ENCODE measurements at regions not wholly inside any gene's neighbourhood (a gene's known extent, or its start where the extent isn't known, plus 50 kb on each side); places are given as distances from the start of the nearest gene placed in this dataset.

DNA sequence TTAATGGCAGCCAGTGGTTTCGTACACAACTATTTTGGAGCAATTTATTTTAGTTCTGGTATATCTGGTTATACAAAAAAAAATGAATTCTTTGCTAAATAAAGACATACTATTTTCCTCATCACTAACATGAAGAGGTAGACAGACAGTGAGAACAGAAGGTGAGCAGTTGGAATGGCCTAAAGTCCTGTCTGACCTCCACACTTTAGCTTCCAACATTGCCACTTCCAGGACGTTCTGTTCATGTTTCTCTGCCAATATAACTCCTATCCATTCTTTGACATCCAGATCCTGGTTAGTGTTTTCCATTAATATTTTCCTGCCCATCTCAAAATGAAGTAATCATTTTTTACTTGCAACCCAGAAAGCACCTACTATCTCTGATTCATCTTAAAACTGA is 112.9 kb upstream of the FRY start:
- H3K23ac ChIP-seq (ENCODE audit: low read depth, low read length): no peak overlapping the region
- H3K9me3 ChIP-seq (ENCODE audit: control insufficient read depth, insufficient read depth, low read length): no peaks in the 10 kb centered on the region
- H3K9ac ChIP-seq (ENCODE audit: low read depth, low read length): no peak overlapping the region
- H3K18ac ChIP-seq (ENCODE audit: low read depth, low read length): peak overlapping the region; percentile 80; the same call in 1 of the 2 replicates
- H2BK120ac ChIP-seq (ENCODE audit: low read depth, low read length): no peak overlapping the region
- H3K4me1 ChIP-seq (ENCODE audit: control insufficient read depth, insufficient read depth, low read length): peaks cover 2% of the 10 kb centered on the region; the same call in 1 of the 2 replicates
- no peak overlapping the region for H2AFZ ChIP-seq (replicated peaks; ENCODE audit: low read length, poor library complexity)
- H2BK15ac ChIP-seq (ENCODE audit: low read depth, low read length): 0 out of 3 replicates have a peak overlapping the region, but pooled peaks have one; percentile 27
- CTCF ChIA-PET: interaction anchor here (1.5 to 3.1 kb wide), 2 partner anchors 9 to 10 kb away, joined by 5 to 27 read pairs; no protein-coding TSS in a partner anchor
- H4K5ac ChIP-seq (ENCODE audit: low read depth, low read length): no peak overlapping the region
- no peak for ATAC-seq (ENCODE audit: low read depth)
- H3K56ac ChIP-seq (ENCODE audit: extremely low read depth, insufficient read depth, low read length): no peak overlapping the region
- no TSS peak for BruUV-seq (replicated peaks)
- H2AK5ac ChIP-seq (ENCODE audit: low read depth, low read length): no peak overlapping the region
- in situ Hi-C loops (cut with MboI; ENCODE audit: low sequenced_read_pairs) (loop anchor here (10.0 kb wide), 1 partner anchor 656 kb away; no protein-coding TSS in a partner anchor), dilution Hi-C loops (cut with HindIII; ENCODE audit: low sequenced_read_pairs, unreplicated experiment) (no loop called here), intact Hi-C loops (cut with micrococcal nuclease) (loop anchor here (10.0 kb wide), 1 partner anchor 216 kb away; no protein-coding TSS in a partner anchor)
- no peak for TF ChIP-seq MAFK (IDR thresholded peaks at IDR 0.05; ENCODE audit: low read depth, low read length)
- TF ChIP-seq, protein P1, sequence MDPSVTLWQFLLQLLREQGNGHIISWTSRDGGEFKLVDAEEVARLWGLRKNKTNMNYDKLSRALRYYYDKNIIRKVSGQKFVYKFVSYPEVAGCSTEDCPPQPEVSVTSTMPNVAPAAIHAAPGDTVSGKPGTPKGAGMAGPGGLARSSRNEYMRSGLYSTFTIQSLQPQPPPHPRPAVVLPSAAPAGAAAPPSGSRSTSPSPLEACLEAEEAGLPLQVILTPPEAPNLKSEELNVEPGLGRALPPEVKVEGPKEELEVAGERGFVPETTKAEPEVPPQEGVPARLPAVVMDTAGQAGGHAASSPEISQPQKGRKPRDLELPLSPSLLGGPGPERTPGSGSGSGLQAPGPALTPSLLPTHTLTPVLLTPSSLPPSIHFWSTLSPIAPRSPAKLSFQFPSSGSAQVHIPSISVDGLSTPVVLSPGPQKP (IDR thresholded peaks at IDR 0.05; ENCODE audit: borderline replicate concordance, low read depth, low read length): no peak
- no peak for TF ChIP-seq CHD1 (IDR thresholded peaks at IDR 0.05; ENCODE audit: low read depth, low read length)
- no peak for DNase-seq
- no peaks in the 10 kb centered on the region for H3K36me3 ChIP-seq (ENCODE audit: control insufficient read depth, insufficient read depth, low read length)
- H3K4me2 ChIP-seq (ENCODE audit: low read depth, low read length): no peak overlapping the region
- H3K27me3 ChIP-seq (ENCODE audit: control insufficient read depth, insufficient read depth, low read length): no peaks in the 10 kb centered on the region
- POLR2A ChIA-PET (ENCODE audit: unreplicated experiment): interaction anchor here (0.6 kb wide), 1 partner anchor 109 kb away, joined by 3 read pairs; no protein-coding TSS in a partner anchor
- H3K4ac ChIP-seq (ENCODE audit: low read depth, low read length): no peak overlapping the region; the same call in 1 of the 2 replicates
- 86% methylated on average over 1 of the region's 2 CpGs; no CpG with 5 or more reads in 1 of the 2 experiments for WGBS, 2 experiments (ENCODE audit: extremely low coverage in 2 of 2, insufficient read length in 1 of 2)
- 0 out of 2 replicates have a peak overlapping the region, but pooled peaks have one; percentile 8 for H2BK20ac ChIP-seq (ENCODE audit: low read depth, low read length)
- peak overlapping the region; percentile 11; the same call in 1 of the 2 replicates for H4K91ac ChIP-seq (ENCODE audit: insufficient read depth, low read depth, low read length)
- H3K79me1 ChIP-seq (ENCODE audit: low read depth in 1 of 2, low read length in 2 of 2): no peaks in the 10 kb centered on the region
- peaks cover 3% of the 10 kb centered on the region; the same call in 1 of the 2 replicates for H3K9me1 ChIP-seq (ENCODE audit: insufficient read depth, low read length)
- no peak overlapping the region for H3K27ac ChIP-seq (ENCODE audit: insufficient read depth, low read length)
- no peaks in the 10 kb centered on the region for H4K20me1 ChIP-seq (ENCODE audit: insufficient read depth, low read length)
- no peak overlapping the region for H2BK5ac ChIP-seq (ENCODE audit: low read depth, low read length, poor library complexity, severe bottlenecking)
- H3K4me3 ChIP-seq (ENCODE audit: insufficient read depth, low read depth, low read length): no peak overlapping the region
- H2AK9ac ChIP-seq (replicated peaks; ENCODE audit: low read depth, low read length, poor library complexity): no peak overlapping the region
- H3K14ac ChIP-seq (replicated peaks; ENCODE audit: low read depth, low read length): no peak overlapping the region
- no peak overlapping the region for H4K8ac ChIP-seq (ENCODE audit: low read depth in 2 of 2, low read length in 2 of 2)
